ENCODE measurements at regions not wholly inside any gene's neighbourhood (a gene's known extent, or its start where the extent isn't known, plus 50 kb on each side); places are given as distances from the start of the nearest gene placed in this dataset.

DNA sequence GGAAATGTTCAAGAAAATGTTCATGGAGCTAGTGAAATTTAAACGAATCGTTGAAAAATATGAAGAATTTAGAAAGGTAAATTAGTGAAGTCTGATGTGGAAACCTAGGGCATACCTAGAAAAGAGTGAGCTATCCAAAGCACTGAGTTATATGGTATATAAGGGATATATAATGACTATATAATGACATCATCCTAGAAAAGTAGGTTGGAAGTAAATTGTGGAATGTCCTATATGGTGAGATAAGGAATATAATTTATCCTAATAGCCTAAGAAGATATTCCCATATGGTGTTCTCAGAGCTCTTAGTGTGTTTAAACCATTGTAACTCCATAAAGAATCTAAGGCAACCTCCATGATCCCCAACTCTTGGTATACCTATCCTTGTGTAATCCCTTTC, 876.4 kb upstream of the ADGRL2 start:
- no peak for DNase-seq
- ATAC-seq, result no peak
- 96 to 98% methylated on average over 2 of the region's 2 CpGs for WGBS, 2 donors
- H3K4me3 ChIP-seq, result no peak overlapping the region
- no peaks in the 10 kb centered on the region for H3K27me3 ChIP-seq
- no peaks in the 10 kb centered on the region for H3K36me3 ChIP-seq
- TF ChIP-seq, protein P1, sequence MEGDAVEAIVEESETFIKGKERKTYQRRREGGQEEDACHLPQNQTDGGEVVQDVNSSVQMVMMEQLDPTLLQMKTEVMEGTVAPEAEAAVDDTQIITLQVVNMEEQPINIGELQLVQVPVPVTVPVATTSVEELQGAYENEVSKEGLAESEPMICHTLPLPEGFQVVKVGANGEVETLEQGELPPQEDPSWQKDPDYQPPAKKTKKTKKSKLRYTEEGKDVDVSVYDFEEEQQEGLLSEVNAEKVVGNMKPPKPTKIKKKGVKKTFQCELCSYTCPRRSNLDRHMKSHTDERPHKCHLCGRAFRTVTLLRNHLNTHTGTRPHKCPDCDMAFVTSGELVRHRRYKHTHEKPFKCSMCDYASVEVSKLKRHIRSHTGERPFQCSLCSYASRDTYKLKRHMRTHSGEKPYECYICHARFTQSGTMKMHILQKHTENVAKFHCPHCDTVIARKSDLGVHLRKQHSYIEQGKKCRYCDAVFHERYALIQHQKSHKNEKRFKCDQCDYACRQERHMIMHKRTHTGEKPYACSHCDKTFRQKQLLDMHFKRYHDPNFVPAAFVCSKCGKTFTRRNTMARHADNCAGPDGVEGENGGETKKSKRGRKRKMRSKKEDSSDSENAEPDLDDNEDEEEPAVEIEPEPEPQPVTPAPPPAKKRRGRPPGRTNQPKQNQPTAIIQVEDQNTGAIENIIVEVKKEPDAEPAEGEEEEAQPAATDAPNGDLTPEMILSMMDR (IDR thresholded peaks at IDR 0.05), result no peak
- H3K4me1 ChIP-seq, result no peaks in the 10 kb centered on the region
- peaks cover 0 to under 1% (median 0%) of the 10 kb centered on the region in 11 donors for H3K9me3 ChIP-seq
- intact Hi-C loops (cut with DNase I), result no loop called here
- H3K27ac ChIP-seq, result no peak overlapping the region

DNA sequence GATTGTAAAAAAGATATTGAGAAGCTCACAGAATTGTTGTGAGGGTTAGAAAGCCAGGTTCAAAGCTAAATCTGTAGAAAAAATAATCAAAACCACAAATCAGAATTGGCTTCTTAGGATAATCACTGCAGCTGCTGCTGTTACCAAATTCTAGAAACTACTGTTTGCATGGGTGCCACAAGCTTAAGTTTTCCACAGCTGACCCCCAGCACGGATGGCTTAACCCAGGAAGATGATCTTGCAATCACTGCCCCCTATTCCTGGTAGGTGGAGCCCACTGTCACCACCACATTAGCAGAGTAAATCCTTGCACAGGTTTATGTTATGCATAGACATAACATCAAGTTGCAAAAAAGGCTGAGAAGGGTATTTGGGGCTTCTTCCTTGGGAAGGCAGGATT, 877.8 kb upstream of the ADGRL2 start:
- DNase-seq (no peak), ATAC-seq (no peak)
- Histone ChIP-seq H3K27me3 (no peaks in the 10 kb centered on the region), H3K4me1 (no peaks in the 10 kb centered on the region), H3K9me3 (no peaks in the 10 kb centered on the region), H3K27ac (no peak overlapping the region), H3K36me3 (no peaks in the 10 kb centered on the region), H3K4me3 (no peak overlapping the region)
- intact Hi-C loops (cut with DNase I), result no loop called here
- TF ChIP-seq, protein P1 (IDR thresholded peaks at IDR 0.05), result no peak
- WGBS, 2 donors, result 53 to 65% methylated on average over 1 of the region's 1 CpG

DNA sequence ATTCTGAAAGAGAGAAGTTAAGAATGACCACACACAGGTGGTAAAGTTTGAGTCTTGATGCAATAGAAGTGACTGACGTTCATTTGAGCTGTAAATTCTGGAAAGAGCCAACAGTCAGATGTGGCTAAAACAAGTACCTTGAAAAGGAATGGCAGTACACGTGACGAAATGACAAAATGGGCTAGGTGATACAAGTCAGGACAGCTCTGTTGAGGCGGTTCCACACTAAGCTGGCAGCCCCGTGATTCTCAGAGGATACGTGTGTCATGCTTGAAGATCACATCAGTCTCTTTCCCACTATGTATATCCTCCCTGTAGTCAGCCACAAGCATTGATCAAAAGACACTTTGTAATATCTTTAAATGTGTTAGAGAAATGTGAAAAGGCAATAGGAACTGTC, 881.3 kb upstream of the ADGRL2 start:
- no peaks in the 10 kb centered on the region for H3K27me3 ChIP-seq
- H3K4me1 ChIP-seq, result no peaks in the 10 kb centered on the region
- no peak overlapping the region for H3K4me3 ChIP-seq
- H3K27ac ChIP-seq, result no peak overlapping the region
- intact Hi-C loops (cut with DNase I), result no loop called here
- DNase-seq (no peak), ATAC-seq (no peak)
- H3K9me3 ChIP-seq, result no peaks in the 10 kb centered on the region
- no peaks in the 10 kb centered on the region for H3K36me3 ChIP-seq
- 82 to 83% methylated on average over 6 of the region's 6 CpGs for WGBS, 2 donors
- TF ChIP-seq, protein P1 (IDR thresholded peaks at IDR 0.05), result no peak

DNA sequence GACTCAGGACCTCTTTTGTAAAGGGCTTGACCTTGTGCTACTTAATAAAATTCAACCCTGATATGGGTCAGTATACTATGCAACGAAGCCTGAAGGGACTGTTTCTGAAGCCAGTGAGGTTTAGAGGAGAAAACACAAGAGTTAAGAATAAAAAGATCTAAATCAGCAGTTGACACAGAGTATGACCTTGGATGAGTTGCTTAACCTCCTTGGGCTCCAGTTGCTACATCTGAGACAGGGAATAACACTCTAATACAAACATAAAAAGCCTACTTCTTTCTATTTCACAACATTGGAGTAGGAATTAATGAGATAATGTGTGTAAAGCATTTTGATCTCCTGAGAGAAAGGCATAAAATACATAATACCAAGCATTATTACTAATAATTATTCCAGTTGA, 882.4 kb upstream of the ADGRL2 start:
- TF ChIP-seq, protein P1 (IDR thresholded peaks at IDR 0.05), result no peak
- no peak for ATAC-seq
- whole genome bisulfite sequencing, 2 donors, result 0 to 25% methylated on average over 1 of the region's 1 CpG
- Histone ChIP-seq H3K4me1 (no peaks in the 10 kb centered on the region), H3K27me3 (no peaks in the 10 kb centered on the region), H3K36me3 (no peaks in the 10 kb centered on the region), H3K27ac (no peak overlapping the region), H3K4me3 (no peak overlapping the region), H3K9me3 (no peaks in the 10 kb centered on the region)
- intact Hi-C loops (cut with DNase I), result no loop called here
- no peak for DNase-seq

DNA sequence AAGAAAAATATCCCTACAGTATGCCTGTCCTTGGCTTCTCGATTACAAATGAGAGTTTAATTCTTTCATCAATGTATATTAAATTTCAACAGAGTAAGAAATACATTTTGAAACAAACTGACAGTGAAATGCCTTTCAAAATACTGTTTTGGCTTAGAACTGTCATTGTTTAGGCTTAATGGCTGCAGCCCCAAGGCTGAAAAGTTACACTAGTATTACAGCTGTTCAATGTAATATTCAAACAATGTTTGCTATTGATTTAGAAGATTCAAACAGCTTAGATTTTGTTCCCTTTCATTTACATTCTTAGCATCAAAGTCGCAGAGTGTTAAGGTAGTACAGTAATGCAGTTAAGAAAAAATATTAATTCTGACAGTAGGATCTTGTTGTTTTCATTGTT, 882.9 kb upstream of the ADGRL2 start:
- WGBS, 2 donors, result 84% methylated on average over 2 of the region's 2 CpGs
- H3K27me3 ChIP-seq, result no peaks in the 10 kb centered on the region
- TF ChIP-seq, protein P1 (IDR thresholded peaks at IDR 0.05), result no peak
- no peak overlapping the region for H3K4me3 ChIP-seq
- no peak overlapping the region for H3K27ac ChIP-seq
- H3K9me3 ChIP-seq, result no peaks in the 10 kb centered on the region
- intact Hi-C loops (cut with DNase I), result no loop called here
- DNase-seq (no peak), ATAC-seq (no peak)
- no peaks in the 10 kb centered on the region for H3K4me1 ChIP-seq
- H3K36me3 ChIP-seq, result no peaks in the 10 kb centered on the region
